NCI-H187 (cell line): ENCODE measurements at regions not wholly inside any gene's neighbourhood (a gene's known extent, or its start where the extent isn't known, plus 50 kb on each side); places are given as distances from the start of the nearest gene placed in this dataset.

Experiments used
- DNase-seq, 2 experiments: peaks; one replicate each; lab custom pipeline; 2025; lab: John Stamatoyannopoulos, UW

- no peak for DNase-seq
Measured at GRCh38 chr7:79714081-79714480, 260.6 kb upstream of the MAGI2 start.

GRCh38 chr7:79713276-79713675, 259.8 kb upstream of the MAGI2 start:
- no peak for DNase-seq

GRCh38 chr7:79711660-79712059, 258.2 kb upstream of the MAGI2 start:
- DNase-seq, result no peak

GRCh38 chr7:79709574-79710409, 256.3 kb upstream of the MAGI2 start:
- no peak for DNase-seq

GRCh38 chr7:79702116-79702515, 248.6 kb upstream of the MAGI2 start:
- DNase-seq, result no peak

- no peak for DNase-seq
Measured at GRCh38 chr7:79692015-79692414, 238.5 kb upstream of the MAGI2 start.

- DNase-seq, result no peak
Measured at GRCh38 chr7:79691074-79691473, 237.6 kb upstream of the MAGI2 start.

- no peak for DNase-seq
Measured at GRCh38 chr7:79684384-79684783, 230.9 kb upstream of the MAGI2 start.

GRCh38 chr7:79683916-79684315, 230.4 kb upstream of the MAGI2 start:
- DNase-seq, result no peak

- no peak for DNase-seq
Measured at GRCh38 chr7:79683185-79683890, 229.9 kb upstream of the MAGI2 start.

- DNase-seq, result no peak
Measured at GRCh38 chr7:79681454-79681853, 228.0 kb upstream of the MAGI2 start.

- DNase-seq, result no peak
Measured at GRCh38 chr7:79673969-79674368, 220.5 kb upstream of the MAGI2 start.

- DNase-seq, result no peak
Measured at GRCh38 chr7:79673421-79673820, 220.0 kb upstream of the MAGI2 start.

GRCh38 chr7:79668292-79668691, 214.8 kb upstream of the MAGI2 start:
- DNase-seq, result no peak

GRCh38 chr7:79666472-79666871, 213.0 kb upstream of the MAGI2 start:
- no peak for DNase-seq

GRCh38 chr7:79664884-79665676, 211.6 kb upstream of the MAGI2 start:
- peak; percentile 68 to 80 for DNase-seq

GRCh38 chr7:79658304-79658703, 204.8 kb upstream of the MAGI2 start:
- no peak for DNase-seq

GRCh38 chr7:79653136-79653631, 199.7 kb upstream of the MAGI2 start:
- no peak for DNase-seq

- DNase-seq, result no peak
Measured at GRCh38 chr7:79652619-79653018, 199.2 kb upstream of the MAGI2 start.

- no peak for DNase-seq
Measured at GRCh38 chr7:79647711-79648110, 194.2 kb upstream of the MAGI2 start.

- DNase-seq, result no peak
Measured at GRCh38 chr7:79646278-79646677, 192.8 kb upstream of the MAGI2 start.

GRCh38 chr7:79636849-79637248, 183.4 kb upstream of the MAGI2 start:
- no peak for DNase-seq
